Caco-2 (cell line): ENCODE measurements at regions not wholly inside any gene's neighbourhood (a gene's known extent, or its start where the extent isn't known, plus 50 kb on each side); places are given as distances from the start of the nearest gene placed in this dataset.

Source experiments
- BruUV-seq: library from RNA; stranded (reverse); fragments of 400-500 nt; replicated peaks from 2 replicates; lab custom pipeline; 2021; lab: Mats Ljungman, UMichigan
- CTCF ChIA-PET: fragments of 300-600 bp; sonication (Branson Sonifier 250); formaldehyde crosslinking; loops from one replicate; lab custom pipeline; 2022; ENCODE audit warnings: antibody characterized with exemption; lab: Charles Lee
- POLR2A ChIA-PET: fragments of 300-600 bp; sonication (Branson Sonifier 250); formaldehyde crosslinking; loops from one replicate; lab custom pipeline; 2022; ENCODE audit warnings: antibody characterized with exemption; lab: Charles Lee
- DNase-seq, 2 experiments: peaks; one replicate each; pipeline versions ENCODE4 v3.0.0 to v3.0.0-alpha.2; 2020 to 2022
- H3K27me3 ChIP-seq: replicated peaks from 2 replicates; pipeline ENCODE4 v1.6.0; 2011; ENCODE audit warnings: low read length; ENCODE audit not compliant: control insufficient read depth, insufficient read depth
- H3K36me3 ChIP-seq: 2 replicates; pipeline ENCODE4 v1.5.1; 2011; ENCODE audit warnings: low read length; ENCODE audit not compliant: control insufficient read depth, insufficient read depth
- H3K4me1 ChIP-seq: fragments of 250-450 bp; sonication (Bioruptor Pico); 2 replicates; pipeline ENCODE4 v1.5.1; 2020; ENCODE audit warnings: mild to moderate bottlenecking
- H3K4me3 ChIP-seq: 2 replicates; pipeline ENCODE4 v1.5.1; 2011; ENCODE audit warnings: low read depth, mild to moderate bottlenecking, control low read depth, low read length
- H3K9me3 ChIP-seq: fragments of 250-450 bp; sonication (Bioruptor Pico); 2 replicates; pipeline ENCODE4 v1.5.1; 2020; ENCODE audit warnings: mild to moderate bottlenecking, moderate library complexity
- H3K27ac Mint-ChIP-seq: one replicate; pipeline ENCODE4 v1.8.0; 2022; ENCODE audit warnings: mixed read lengths; ENCODE audit not compliant: unreplicated experiment
- H3K27me3 Mint-ChIP-seq: one replicate; pipeline ENCODE4 v1.8.0; 2022; ENCODE audit warnings: mixed read lengths; ENCODE audit not compliant: insufficient read depth, unreplicated experiment
- H3K36me3 Mint-ChIP-seq: one replicate; pipeline ENCODE4 v1.8.0; 2022; ENCODE audit warnings: mild to moderate bottlenecking, mixed read lengths; ENCODE audit not compliant: insufficient read depth, unreplicated experiment
- H3K4me1 Mint-ChIP-seq: one replicate; pipeline ENCODE4 v1.8.0; 2022; ENCODE audit warnings: low read depth, mixed read lengths; ENCODE audit not compliant: unreplicated experiment
- H3K4me3 Mint-ChIP-seq: one replicate; pipeline ENCODE4 v1.8.0; 2022; ENCODE audit warnings: mild to moderate bottlenecking, moderate library complexity, mixed read lengths; ENCODE audit not compliant: unreplicated experiment
- H3K9me3 Mint-ChIP-seq: one replicate; pipeline ENCODE4 v1.8.0; 2022; ENCODE audit warnings: mixed read lengths; ENCODE audit not compliant: unreplicated experiment
- CTCF ChIP-seq, 2 experiments: fragments of 200-600 bp in 1 of 2; IDR thresholded peaks; 1 replicate in 1 of 2; 2 replicates in 1 of 2; pipeline versions ENCODE4 v1.5.1 to v1.8.0; 2011 to 2022; ENCODE audit warnings: antibody characterized with exemption in 1 of 2, control low read depth in 1 of 2, inconsistent platforms in 1 of 2, low read depth in 1 of 2, low read length in 1 of 2, mild to moderate bottlenecking in 1 of 2, moderate library complexity in 1 of 2; ENCODE audit not compliant: insufficient read depth in 1 of 2, severe bottlenecking in 1 of 2, unreplicated experiment in 1 of 2
- intact Hi-C: fragments of 100-400 bp; cut with micrococcal nuclease; formaldehyde crosslinking; loops from one replicate; pipeline ENCODE4 v1.10.0; 2022; ENCODE audit not compliant: unreplicated experiment

DNA sequence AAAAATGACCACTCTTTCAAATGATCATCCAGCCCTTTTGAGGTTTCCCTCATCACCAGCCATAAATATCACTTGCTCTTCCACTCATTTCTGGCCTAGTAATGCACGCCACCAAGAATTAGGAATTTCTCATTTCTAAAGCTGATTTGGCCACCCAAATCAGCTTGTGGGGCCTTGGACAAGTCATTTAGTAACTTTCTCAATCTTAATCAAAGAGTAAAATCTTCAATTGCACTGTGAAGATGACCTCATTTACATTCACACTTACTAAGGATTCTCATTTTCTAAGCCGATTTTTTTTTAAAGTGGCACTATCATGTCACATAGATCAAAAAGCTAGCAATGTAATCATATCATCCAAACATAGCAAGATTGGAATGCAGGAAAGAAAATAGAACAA is 150.0 kb upstream of the HHIP start:
- Histone ChIP-seq H3K4me3 (no peak overlapping the region), H3K4me1 (no peaks in the 10 kb centered on the region), H3K9me3 (no peaks in the 10 kb centered on the region), H3K27me3 (no peaks in the 10 kb centered on the region), H3K36me3 (no peaks in the 10 kb centered on the region)
- Mint-ChIP-seq H3K4me1 (no peaks in the 10 kb centered on the region), H3K27ac (no peak overlapping the region), H3K9me3 (no peaks in the 10 kb centered on the region), H3K36me3 (no peaks in the 10 kb centered on the region), H3K27me3 (peaks cover 3% of the 10 kb centered on the region), H3K4me3 (no peak overlapping the region)
- no peak for DNase-seq
- intact Hi-C loops: no loop called here
- ChIA-PET CTCF (no interaction called here), POLR2A (no interaction called here)
- BruUV-seq: no TSS peak
- TF ChIP-seq CTCF (IDR thresholded peaks at IDR 0.05; ENCODE audit: insufficient read depth in 1 of 2, low read depth in 1 of 2, low read length in 1 of 2, severe bottlenecking in 1 of 2, unreplicated experiment in 1 of 2): no peak

DNA sequence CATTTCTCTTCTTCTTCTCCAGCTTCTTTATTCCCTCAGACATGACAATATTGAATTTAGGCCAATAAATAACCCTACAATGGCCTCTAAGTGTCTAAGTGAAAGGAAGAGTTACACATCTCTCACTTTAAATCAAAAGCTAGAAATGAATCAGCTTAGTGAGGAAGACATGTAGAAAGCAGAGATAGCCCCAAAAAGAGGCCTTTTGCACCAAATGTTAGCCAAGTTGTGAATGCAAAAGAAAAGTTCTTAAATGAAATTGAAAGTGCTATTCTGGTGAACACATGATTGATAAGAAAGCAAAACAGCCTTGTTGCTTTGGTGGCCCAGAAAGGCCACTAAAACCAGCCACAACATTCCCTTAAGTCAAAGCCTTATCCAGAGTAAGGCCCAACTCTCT is 146.2 kb upstream of the HHIP start:
- Histone ChIP-seq H3K36me3 (no peaks in the 10 kb centered on the region), H3K4me1 (no peaks in the 10 kb centered on the region), H3K27me3 (no peaks in the 10 kb centered on the region), H3K4me3 (no peak overlapping the region), H3K9me3 (no peaks in the 10 kb centered on the region)
- no peaks in the 10 kb centered on the region for H3K4me1 Mint-ChIP-seq
- BruUV-seq: no TSS peak
- CTCF ChIA-PET: no interaction called here
- no peaks in the 10 kb centered on the region for H3K9me3 Mint-ChIP-seq
- no peak for DNase-seq
- no peaks in the 10 kb centered on the region for H3K36me3 Mint-ChIP-seq
- POLR2A ChIA-PET: no interaction called here
- H3K4me3 Mint-ChIP-seq: no peak overlapping the region
- no peak for TF ChIP-seq CTCF (IDR thresholded peaks at IDR 0.05; ENCODE audit: insufficient read depth in 1 of 2, low read depth in 1 of 2, low read length in 1 of 2, severe bottlenecking in 1 of 2, unreplicated experiment in 1 of 2)
- no peak overlapping the region for H3K27ac Mint-ChIP-seq
- peaks cover 3% of the 10 kb centered on the region for H3K27me3 Mint-ChIP-seq
- intact Hi-C loops: no loop called here

- Mint-ChIP-seq H3K27me3 (peaks cover 3% of the 10 kb centered on the region), H3K36me3 (no peaks in the 10 kb centered on the region), H3K9me3 (no peaks in the 10 kb centered on the region), H3K4me3 (no peak overlapping the region), H3K27ac (no peak overlapping the region), H3K4me1 (no peaks in the 10 kb centered on the region)
- no peak for DNase-seq
- H3K27me3 ChIP-seq: no peaks in the 10 kb centered on the region
- intact Hi-C loops: no loop called here
- H3K9me3 ChIP-seq: no peaks in the 10 kb centered on the region
- no peaks in the 10 kb centered on the region for H3K4me1 ChIP-seq
- CTCF ChIA-PET: no interaction called here
- no peak overlapping the region for H3K4me3 ChIP-seq
- POLR2A ChIA-PET: no interaction called here
- H3K36me3 ChIP-seq: no peaks in the 10 kb centered on the region
- no TSS peak for BruUV-seq
- TF ChIP-seq CTCF (IDR thresholded peaks at IDR 0.05; ENCODE audit: insufficient read depth in 1 of 2, low read depth in 1 of 2, low read length in 1 of 2, severe bottlenecking in 1 of 2, unreplicated experiment in 1 of 2): no peak
Observed at GRCh38 chr4:144501231-144501780, 144.7 kb upstream of the HHIP start.
